ENCODE measurements at regions not wholly inside any gene's neighbourhood (a gene's known extent, or its start where the extent isn't known, plus 50 kb on each side); places are given as distances from the start of the nearest gene placed in this dataset.
A peak's percentile ranks its signal among the peaks of the same experiment; 100 is the strongest.

GRCh38 chr4:122203407-122203806 is 51.3 kb downstream of the BLTP1 start:
- 87 to 93% methylated on average over 1 of the region's 1 CpG for WGBS, 2 donors (ENCODE audit: low coverage in 1 of 2)
- no peaks in the 10 kb centered on the region for H3K4me1 ChIP-seq
- H3K4me3 ChIP-seq: no peak overlapping the region
- peaks cover 0 to 69% of the 10 kb centered on the region in 2 donors for H3K36me3 ChIP-seq
- no peaks in the 10 kb centered on the region for H3K27me3 ChIP-seq
- TF ChIP-seq POLR2AphosphoS5 (IDR thresholded peaks at IDR 0.05) (no peak), POLR2A (IDR thresholded peaks at IDR 0.05) (no peak), CTCF (IDR thresholded peaks at IDR 0.05) (no peak), EP300 (IDR thresholded peaks at IDR 0.05) (no peak)
- ATAC-seq: no peak
- H3K9me3 ChIP-seq: no peaks in the 10 kb centered on the region
- no peak overlapping the region for H3K27ac ChIP-seq

GRCh38 chr4:122205687-122206086 is 53.6 kb downstream of the BLTP1 start:
- Histone ChIP-seq H3K4me3 (no peak overlapping the region), H3K27me3 (no peaks in the 10 kb centered on the region), H3K36me3 (peaks cover 0 to 69% of the 10 kb centered on the region in 2 donors), H3K9me3 (no peaks in the 10 kb centered on the region), H3K27ac (no peak overlapping the region), H3K4me1 (no peaks in the 10 kb centered on the region)
- no peak for ATAC-seq
- 70% methylated on average over 1 of the region's 1 CpG; no CpG with 5 or more reads in 1 of the 2 donors for WGBS, 2 donors (ENCODE audit: low coverage in 1 of 2)
- no peak for TF ChIP-seq POLR2A (IDR thresholded peaks at IDR 0.05)
- TF ChIP-seq CTCF (IDR thresholded peaks at IDR 0.05): no peak

- H3K27me3 ChIP-seq: no peaks in the 10 kb centered on the region
- 89 to 100% methylated on average over 3 of the region's 3 CpGs for WGBS, 2 donors (ENCODE audit: low coverage in 1 of 2)
- H3K4me3 ChIP-seq: no peak overlapping the region
- H3K36me3 ChIP-seq: peaks cover 3 to 64% of the 10 kb centered on the region in 2 donors
- no peak overlapping the region for H3K27ac ChIP-seq
- ATAC-seq: no peak
- TF ChIP-seq POLR2AphosphoS5 (IDR thresholded peaks at IDR 0.05) (no peak), POLR2A (IDR thresholded peaks at IDR 0.05) (no peak), EP300 (IDR thresholded peaks at IDR 0.05) (no peak), CTCF (IDR thresholded peaks at IDR 0.05) (no peak)
- no peaks in the 10 kb centered on the region for H3K4me1 ChIP-seq
- H3K9me3 ChIP-seq: no peaks in the 10 kb centered on the region
These were observed 60.7 kb downstream of the BLTP1 start for GRCh38 chr4:122212880-122213279.

GRCh38 chr4:122218762-122219161 is 66.6 kb downstream of the BLTP1 start:
- H3K36me3 ChIP-seq: peaks cover 3 to 62% of the 10 kb centered on the region in 2 donors
- H3K4me3 ChIP-seq: no peak overlapping the region
- peak in 3 of 4 experiments; percentile 18 to 21 (median 20) for TF ChIP-seq CTCF (IDR thresholded peaks at IDR 0.05)
- no peak for TF ChIP-seq POLR2AphosphoS5 (IDR thresholded peaks at IDR 0.05)
- no peak for ATAC-seq
- H3K9me3 ChIP-seq: no peaks in the 10 kb centered on the region
- no peak overlapping the region for H3K27ac ChIP-seq
- no peaks in the 10 kb centered on the region for H3K27me3 ChIP-seq
- 15 to 67% methylated on average over 1 of the region's 1 CpG for WGBS, 2 donors (ENCODE audit: low coverage in 1 of 2)
- H3K4me1 ChIP-seq: no peaks in the 10 kb centered on the region

GRCh38 chr4:122219356-122219755 is 67.2 kb downstream of the BLTP1 start:
- TF ChIP-seq POLR2AphosphoS5 (IDR thresholded peaks at IDR 0.05) (no peak), CTCF (IDR thresholded peaks at IDR 0.05) (no peak), POLR2A (IDR thresholded peaks at IDR 0.05) (no peak), EP300 (IDR thresholded peaks at IDR 0.05) (no peak)
- 76 to 83% methylated on average over 2 of the region's 2 CpGs for WGBS, 2 donors (ENCODE audit: low coverage in 1 of 2)
- no peaks in the 10 kb centered on the region for H3K27me3 ChIP-seq
- no peak overlapping the region for H3K27ac ChIP-seq
- ATAC-seq: no peak
- H3K4me3 ChIP-seq: no peak overlapping the region
- peaks cover 3 to 66% of the 10 kb centered on the region in 2 donors for H3K36me3 ChIP-seq
- no peaks in the 10 kb centered on the region for H3K4me1 ChIP-seq
- H3K9me3 ChIP-seq: no peaks in the 10 kb centered on the region

All from gastroesophageal sphincter (tissue), 4 donors.